HCT116 (cell line): ENCODE measurements at regions not wholly inside any gene's neighbourhood (a gene's known extent, or its start where the extent isn't known, plus 50 kb on each side); places are given as distances from the start of the nearest gene placed in this dataset.

ENCODE experiments used
- ATAC-seq: fragments of 200-7000 bp; cut with Tn5 transposase; 2 replicates; pipeline ENCODE4 v1.9.1; 2020; ENCODE audit warnings: mild to moderate bottlenecking, moderate library complexity
- BruUV-seq: library from RNA; stranded (reverse); fragments of 400-500 nt; replicated peaks from 2 replicates; lab custom pipeline; 2021; lab: Mats Ljungman, UMichigan
- CTCF ChIA-PET: fragments of 300-600 bp; sonication (Branson Sonifier 250); formaldehyde crosslinking; loops from one replicate; lab custom pipeline; 2021; ENCODE audit warnings: antibody characterized with exemption; lab: Charles Lee
- POLR2A ChIA-PET: fragments of 300-600, 350-600 bp; sonication (Branson Sonifier 250); formaldehyde crosslinking; loops from one replicate; lab custom pipeline; 2021; ENCODE audit warnings: antibody characterized with exemption; lab: Charles Lee
- RAD21 ChIA-PET, 2 experiments: fragments of 300-600 bp; sonication (Branson Sonifier 250); formaldehyde crosslinking; loops; one replicate each; lab custom pipeline; 2023; ENCODE audit warnings: low total read pairs in 2 of 2; ENCODE audit not compliant: uncharacterized antibody in 2 of 2, unreplicated experiment in 2 of 2, low non-redundant PET in 1 of 2; lab: Charles Lee
- DNase-seq: peaks from one replicate; pipeline ENCODE4 v3.0.0-alpha.2; 2010; ENCODE audit warnings: low read depth, low spot score
- H2AFZ ChIP-seq: fragments of 200-600 bp; shearing (Covaris generic), sonication (generic); 2 replicates; pipeline ENCODE4 v1.6.1; 2017; ENCODE audit warnings: low read depth, mixed run types, mixed read lengths, antibody characterized with exemption, low read length; ENCODE audit not compliant: poor library complexity, severe bottlenecking
- H3K27ac ChIP-seq: 2 replicates; pipeline ENCODE4 v1.5.1; 2012; ENCODE audit warnings: low read depth, low read length
- H3K27me3 ChIP-seq: fragments of 200-600 bp; sonication (generic); 2 replicates; pipeline ENCODE4 v1.6.1; 2016; ENCODE audit warnings: mixed run types, low read length, mixed read lengths; ENCODE audit not compliant: insufficient read depth
- H3K36me3 ChIP-seq, 2 experiments: fragments of 200-500 bp in 1 of 2; fragments of 200-600 bp in 1 of 2; sonication (Bioruptor generic) in 1 of 2; sonication (generic) in 1 of 2; 2 replicates each; pipeline versions ENCODE4 v1.5.1 to v1.6.1; 2014 to 2016; ENCODE audit warnings: low read length in 2 of 2, inconsistent platforms in 1 of 2, mixed read lengths in 1 of 2, mixed run types in 1 of 2; ENCODE audit not compliant: insufficient read depth in 2 of 2, control insufficient read depth in 1 of 2
- H3K4me1 ChIP-seq, 2 experiments: fragments of 200-600 bp in 1 of 2; sonication (generic) in 1 of 2; 2 replicates each; pipeline versions ENCODE4 v1.5.1 to v1.6.1; 2012 to 2017; ENCODE audit warnings: low read length in 2 of 2, inconsistent platforms in 1 of 2, mild to moderate bottlenecking in 1 of 2, mixed read lengths in 1 of 2, mixed run types in 1 of 2, moderate library complexity in 1 of 2; ENCODE audit not compliant: insufficient read depth in 2 of 2, control insufficient read depth in 1 of 2
- H3K4me2 ChIP-seq: fragments of 200-600 bp; sonication (generic); 2 replicates; pipeline ENCODE4 v1.6.1; 2017; ENCODE audit warnings: mixed run types, low read length, mixed read lengths
- H3K4me3 ChIP-seq, 2 experiments: fragments of 200-600 bp in 1 of 2; sonication (generic) in 1 of 2; replicated peaks in 1 of 2; 2 replicates each; pipeline ENCODE4 v1.5.1; 2011 to 2016; ENCODE audit warnings: low read length in 2 of 2, control low read depth in 1 of 2, low read depth in 1 of 2, mild to moderate bottlenecking in 1 of 2, mixed read lengths in 1 of 2, mixed run types in 1 of 2
- H3K79me2 ChIP-seq: fragments of 200-600 bp; sonication (generic); 2 replicates; pipeline ENCODE4 v1.6.1; 2017; ENCODE audit warnings: mild to moderate bottlenecking, mixed run types, low read length, moderate library complexity, mixed read lengths; ENCODE audit not compliant: insufficient read depth
- H3K9ac ChIP-seq: fragments of 200-600 bp; sonication (generic); 2 replicates; pipeline ENCODE4 v1.6.1; 2016; ENCODE audit warnings: low read length, mixed read lengths
- H3K9me2 ChIP-seq: fragments of 200-600 bp; sonication (generic), shearing (Covaris generic); 2 replicates; pipeline ENCODE4 v1.6.1; 2017; ENCODE audit warnings: mixed run types, mild to moderate bottlenecking, moderate library complexity; ENCODE audit not compliant: insufficient read depth
- H3K9me3 ChIP-seq, 2 experiments: fragments of 200-500 bp in 1 of 2; fragments of 200-600 bp in 1 of 2; sonication (Bioruptor generic) in 1 of 2; sonication (generic) in 1 of 2; 2 replicates each; pipeline ENCODE4 v1.6.1; 2014 to 2017; ENCODE audit warnings: low read length in 2 of 2, mixed read lengths in 2 of 2, inconsistent platforms in 1 of 2, low read depth in 1 of 2, mild to moderate bottlenecking in 1 of 2, mixed run types in 1 of 2, moderate library complexity in 1 of 2; ENCODE audit not compliant: control insufficient read depth in 1 of 2, insufficient read depth in 1 of 2
- H4K20me1 ChIP-seq: fragments of 200-600 bp; sonication (generic), shearing (Covaris generic); 2 replicates; pipeline ENCODE4 v1.6.1; 2017; ENCODE audit warnings: mixed run types, mild to moderate bottlenecking, moderate library complexity; ENCODE audit not compliant: insufficient read depth
- CEBPB ChIP-seq: IDR thresholded peaks from 2 replicates; pipeline ENCODE4 v1.6.1; 2012; ENCODE audit warnings: low read depth
- ELF1 ChIP-seq: IDR thresholded peaks from 2 replicates; pipeline ENCODE4 v1.6.1; 2012; ENCODE audit warnings: low read depth, borderline replicate concordance
- EZH2 ChIP-seq: fragments of 200-600 bp; sonication (generic); IDR thresholded peaks from 2 replicates; pipeline ENCODE4 v1.6.1; 2017; ENCODE audit warnings: antibody characterized with exemption, mixed run types
- EZH2phosphoT487 ChIP-seq: fragments of 200-600 bp; IDR thresholded peaks from 2 replicates; pipeline ENCODE4 v1.6.1; 2018; ENCODE audit warnings: antibody characterized with exemption, borderline replicate concordance
- FOSL1 ChIP-seq: IDR thresholded peaks from 2 replicates; pipeline ENCODE4 v1.6.1; 2012; ENCODE audit warnings: low read depth
- POLR2A ChIP-seq: IDR thresholded peaks from 2 replicates; pipeline ENCODE4 v1.7.0; 2011; ENCODE audit warnings: borderline replicate concordance; ENCODE audit not compliant: insufficient read depth, insufficient read length; ENCODE audit errors: extremely low read depth
- POLR2AphosphoS5 ChIP-seq: IDR thresholded peaks from 2 replicates; pipeline ENCODE4 v1.6.1; 2011; ENCODE audit warnings: mild to moderate bottlenecking, low read depth, low read length, moderate library complexity
- RAD21 ChIP-seq: IDR thresholded peaks from 2 replicates; pipeline ENCODE4 v1.6.1; 2012; ENCODE audit warnings: low read depth, mild to moderate bottlenecking
- SIN3A ChIP-seq: IDR thresholded peaks from 2 replicates; pipeline ENCODE4 v1.6.1; 2012; ENCODE audit warnings: low read depth
- SRF ChIP-seq: IDR thresholded peaks from 2 replicates; pipeline ENCODE4 v1.6.1; 2012; ENCODE audit warnings: low read depth
- TCF7L2 ChIP-seq: IDR thresholded peaks from 2 replicates; pipeline ENCODE4 v1.7.0; 2011; ENCODE audit warnings: borderline replicate concordance, inconsistent platforms; ENCODE audit not compliant: insufficient read depth, insufficient read length; ENCODE audit errors: extremely low read depth
- ZFX ChIP-seq: fragments of 450-650 bp; IDR thresholded peaks from 2 replicates; pipeline ENCODE4 v1.6.1; 2017
- ZNF274 ChIP-seq: fragments of 200-500 bp; sonication (Bioruptor generic); IDR thresholded peaks from 2 replicates; pipeline ENCODE4 v1.6.1; 2014; ENCODE audit warnings: mild to moderate bottlenecking, low read depth, low read length, inconsistent platforms
- intact Hi-C: fragments of 100-400 bp; cut with micrococcal nuclease; formaldehyde crosslinking; loops from 2 replicates; pipeline ENCODE4 v1.10.0; 2022
- TF ChIP-seq, protein P1 (sequence below): IDR thresholded peaks from 2 replicates; pipeline ENCODE4 v1.6.1; 2011; ENCODE audit warnings: mild to moderate bottlenecking, low read length, moderate library complexity; ENCODE audit not compliant: insufficient replicate concordance; ENCODE audit errors: extremely low read depth
- TF ChIP-seq, protein P2 (sequence below): IDR thresholded peaks from 2 replicates; pipeline ENCODE4 v1.6.1; 2012
- TF ChIP-seq, protein P3 (sequence below): IDR thresholded peaks from 2 replicates; pipeline ENCODE4 v1.6.1; 2012

DNA sequence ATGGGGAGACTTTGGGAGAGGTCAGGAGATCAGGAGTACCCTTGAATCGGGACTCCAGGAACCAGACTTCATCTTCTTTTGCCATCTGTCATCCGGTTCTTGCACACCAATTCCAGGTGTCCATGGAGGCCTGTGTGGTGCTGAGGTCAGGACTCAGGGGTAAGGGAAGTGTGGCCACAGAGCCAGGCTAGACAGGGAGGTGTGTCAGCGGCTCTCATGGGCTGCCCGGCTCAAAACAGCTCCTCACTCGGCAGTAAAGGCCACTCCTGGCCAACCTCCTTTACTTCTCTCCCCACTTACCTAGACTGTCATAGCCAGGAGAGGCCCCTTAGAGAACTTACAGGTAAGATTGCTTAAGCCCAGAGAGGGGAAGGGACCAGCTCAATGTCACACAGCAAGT lies 75.7 kb upstream of the NECTIN1 start:
- Histone ChIP-seq H3K4me3 (no peak overlapping the region), H2AFZ (no peak overlapping the region), H4K20me1 (no peaks in the 10 kb centered on the region), H3K36me3 (no peaks in the 10 kb centered on the region), H3K79me2 (no peaks in the 10 kb centered on the region), H3K9ac (no peak overlapping the region), H3K4me1 (no peaks in the 10 kb centered on the region), H3K9me3 (no peaks in the 10 kb centered on the region), H3K4me2 (no peak overlapping the region), H3K27me3 (peaks cover 19% of the 10 kb centered on the region; the same call in 1 of the 2 replicates), H3K27ac (no peak overlapping the region), H3K9me2 (no peaks in the 10 kb centered on the region)
- ChIA-PET RAD21 (no interaction called here), POLR2A (no interaction called here), CTCF (no interaction called here)
- TF ChIP-seq RAD21 (no peak), EZH2phosphoT487 (no peak), SRF (no peak), ZNF274 (no peak), SIN3A (no peak), ELF1 (no peak), CEBPB (no peak), POLR2AphosphoS5 (no peak), FOSL1 (no peak), POLR2A (no peak), TCF7L2 (no peak), ZFX (no peak), EZH2 (no peak)
- TF ChIP-seq, protein P1, sequence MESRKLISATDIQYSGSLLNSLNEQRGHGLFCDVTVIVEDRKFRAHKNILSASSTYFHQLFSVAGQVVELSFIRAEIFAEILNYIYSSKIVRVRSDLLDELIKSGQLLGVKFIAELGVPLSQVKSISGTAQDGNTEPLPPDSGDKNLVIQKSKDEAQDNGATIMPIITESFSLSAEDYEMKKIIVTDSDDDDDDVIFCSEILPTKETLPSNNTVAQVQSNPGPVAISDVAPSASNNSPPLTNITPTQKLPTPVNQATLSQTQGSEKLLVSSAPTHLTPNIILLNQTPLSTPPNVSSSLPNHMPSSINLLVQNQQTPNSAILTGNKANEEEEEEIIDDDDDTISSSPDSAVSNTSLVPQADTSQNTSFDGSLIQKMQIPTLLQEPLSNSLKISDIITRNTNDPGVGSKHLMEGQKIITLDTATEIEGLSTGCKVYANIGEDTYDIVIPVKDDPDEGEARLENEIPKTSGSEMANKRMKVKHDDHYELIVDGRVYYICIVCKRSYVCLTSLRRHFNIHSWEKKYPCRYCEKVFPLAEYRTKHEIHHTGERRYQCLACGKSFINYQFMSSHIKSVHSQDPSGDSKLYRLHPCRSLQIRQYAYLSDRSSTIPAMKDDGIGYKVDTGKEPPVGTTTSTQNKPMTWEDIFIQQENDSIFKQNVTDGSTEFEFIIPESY, result no peak
- TF ChIP-seq, protein P2, sequence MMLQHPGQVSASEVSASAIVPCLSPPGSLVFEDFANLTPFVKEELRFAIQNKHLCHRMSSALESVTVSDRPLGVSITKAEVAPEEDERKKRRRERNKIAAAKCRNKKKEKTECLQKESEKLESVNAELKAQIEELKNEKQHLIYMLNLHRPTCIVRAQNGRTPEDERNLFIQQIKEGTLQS, result no peak
- TF ChIP-seq, protein P3, sequence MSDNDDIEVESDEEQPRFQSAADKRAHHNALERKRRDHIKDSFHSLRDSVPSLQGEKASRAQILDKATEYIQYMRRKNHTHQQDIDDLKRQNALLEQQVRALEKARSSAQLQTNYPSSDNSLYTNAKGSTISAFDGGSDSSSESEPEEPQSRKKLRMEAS, result no peak
- BruUV-seq, result no TSS peak
- intact Hi-C loops, result no loop called here
- DNase-seq, result no peak
- ATAC-seq, result no peak
